ENCODE measurements at regions not wholly inside any gene's neighbourhood (a gene's known extent, or its start where the extent isn't known, plus 50 kb on each side); places are given as distances from the start of the nearest gene placed in this dataset.

DNA sequence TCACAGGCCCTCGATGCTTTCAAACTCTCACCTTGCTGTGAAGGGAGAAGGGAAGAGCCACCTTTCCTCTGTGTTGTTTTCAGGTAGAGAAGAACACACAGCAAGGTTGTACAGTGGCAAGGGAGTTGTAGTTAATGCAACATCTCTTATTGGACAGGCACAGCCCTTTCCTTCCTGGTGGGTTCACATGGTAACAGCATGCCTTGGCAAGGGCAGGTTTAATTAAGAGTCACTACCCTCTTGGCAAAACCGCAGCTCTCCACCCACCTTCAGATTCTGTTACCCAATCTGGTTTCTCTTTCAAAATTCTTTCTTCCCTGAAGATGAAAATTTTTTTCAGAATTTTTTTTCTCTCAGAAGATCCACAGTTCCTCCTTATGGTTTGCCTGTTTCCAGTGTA, 253.1 kb downstream of the TLR4 start:
- CTCF ChIA-PET = no interaction called here
- POLR2A ChIA-PET = no interaction called here

DNA sequence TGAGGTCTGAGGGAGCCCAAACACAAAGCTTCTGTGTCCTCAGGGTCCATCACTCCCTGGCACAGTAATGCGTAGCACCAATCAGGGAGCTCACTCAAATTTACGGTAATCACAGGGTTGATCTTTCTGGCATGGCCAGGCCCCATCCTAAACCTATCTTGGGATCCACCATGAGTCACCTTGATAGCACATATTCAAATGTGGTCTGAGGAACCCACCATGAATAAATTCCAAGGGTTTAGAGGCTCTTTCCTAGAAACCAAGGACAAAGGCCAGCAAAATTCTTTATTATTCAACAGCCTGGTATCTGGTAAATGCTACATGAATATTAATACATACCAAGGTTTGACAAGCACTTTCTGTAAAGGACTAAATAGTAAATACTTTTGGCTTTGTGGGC, 254.5 kb downstream of the TLR4 start:
- peaks cover 17% of the 10 kb centered on the region for H3K9me3 ChIP-seq (ENCODE audit: control insufficient read depth, insufficient read depth, low read length)
- POLR2A ChIA-PET = no interaction called here
- TF ChIP-seq CTCF (IDR thresholded peaks at IDR 0.05; ENCODE audit: low read depth, low read length) = no peak
- CTCF ChIA-PET = no interaction called here
- DNase-seq (ENCODE audit: low read depth, low spot score) = no peak
- no peak overlapping the region for H3K4me3 ChIP-seq (ENCODE audit: low read depth, low read length)
- no peaks in the 10 kb centered on the region for H3K27me3 ChIP-seq (ENCODE audit: control insufficient read depth, insufficient read depth, low read length)
- no peak overlapping the region for H3K27ac ChIP-seq (ENCODE audit: low read depth, low read length)

More for the DNA sequence above, 253.1 kb downstream of the TLR4 start:
- no peak for DNase-seq (ENCODE audit: low read depth, low spot score)
- peaks cover 13% of the 10 kb centered on the region; the same call in 1 of the 2 replicates for H3K9me3 ChIP-seq (ENCODE audit: control insufficient read depth, insufficient read depth, low read length)
- H3K27ac ChIP-seq (ENCODE audit: low read depth, low read length) = no peak overlapping the region
- TF ChIP-seq CTCF (IDR thresholded peaks at IDR 0.05; ENCODE audit: low read depth, low read length) = no peak
- H3K4me3 ChIP-seq (ENCODE audit: low read depth, low read length) = no peak overlapping the region
- H3K27me3 ChIP-seq (ENCODE audit: control insufficient read depth, insufficient read depth, low read length) = no peaks in the 10 kb centered on the region

GRCh38 chr9:117963493-117964090, 259.4 kb downstream of the TLR4 start:
- no peak for DNase-seq (ENCODE audit: low read depth, low spot score)
- no peaks in the 10 kb centered on the region for H3K27me3 ChIP-seq (ENCODE audit: control insufficient read depth, insufficient read depth, low read length)
- ChIA-PET CTCF (no interaction called here), POLR2A (no interaction called here)
- H3K4me3 ChIP-seq (ENCODE audit: low read depth, low read length) = no peak overlapping the region
- H3K9me3 ChIP-seq (ENCODE audit: control insufficient read depth, insufficient read depth, low read length) = peaks cover 7% of the 10 kb centered on the region
- H3K27ac ChIP-seq (ENCODE audit: low read depth, low read length) = no peak overlapping the region
- no peak for TF ChIP-seq CTCF (IDR thresholded peaks at IDR 0.05; ENCODE audit: low read depth, low read length)

GRCh38 chr9:117970276-117971050, 266.3 kb downstream of the TLR4 start:
- ChIA-PET POLR2A (no interaction called here), CTCF (no interaction called here)
- Histone ChIP-seq H3K9me3 (ENCODE audit: control insufficient read depth, insufficient read depth, low read length) (no peaks in the 10 kb centered on the region; the same call in 1 of the 2 replicates), H3K4me3 (ENCODE audit: low read depth, low read length) (no peak overlapping the region), H3K27ac (ENCODE audit: low read depth, low read length) (no peak overlapping the region), H3K27me3 (ENCODE audit: control insufficient read depth, insufficient read depth, low read length) (no peaks in the 10 kb centered on the region)
- no peak for DNase-seq (ENCODE audit: low read depth, low spot score)
- no peak for TF ChIP-seq CTCF (IDR thresholded peaks at IDR 0.05; ENCODE audit: low read depth, low read length)

DNA sequence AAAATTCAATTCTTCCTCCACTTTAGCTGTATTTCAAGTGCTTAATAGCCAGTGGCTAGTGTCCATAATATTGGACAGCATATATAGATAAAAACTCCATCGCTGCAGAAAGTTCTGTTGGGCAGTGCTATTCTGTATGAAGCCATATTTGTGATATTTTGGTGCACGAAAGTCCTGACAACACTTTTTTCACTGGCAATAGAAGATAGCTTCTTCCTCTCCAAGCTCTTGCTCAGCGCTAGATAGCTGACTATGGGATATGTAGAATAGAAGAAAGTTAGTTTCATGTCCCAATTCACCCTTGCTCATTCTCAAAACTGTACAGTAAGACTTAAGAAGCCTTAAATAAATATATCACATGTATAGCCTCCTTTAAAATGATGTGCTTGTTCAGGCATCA, 269.9 kb downstream of the TLR4 start:
- no peak for TF ChIP-seq CTCF (IDR thresholded peaks at IDR 0.05; ENCODE audit: low read depth, low read length)
- Histone ChIP-seq H3K9me3 (ENCODE audit: control insufficient read depth, insufficient read depth, low read length) (no peaks in the 10 kb centered on the region; the same call in 1 of the 2 replicates), H3K27ac (ENCODE audit: low read depth, low read length) (no peak overlapping the region), H3K27me3 (ENCODE audit: control insufficient read depth, insufficient read depth, low read length) (no peaks in the 10 kb centered on the region), H3K4me3 (ENCODE audit: low read depth, low read length) (no peak overlapping the region)
- ChIA-PET POLR2A (no interaction called here), CTCF (no interaction called here)
- no peak for DNase-seq (ENCODE audit: low read depth, low spot score)
